H9 (cell line): ENCODE measurements at regions not wholly inside any gene's neighbourhood (a gene's known extent, or its start where the extent isn't known, plus 50 kb on each side); places are given as distances from the start of the nearest gene placed in this dataset.

Experiments used
- DNase-seq: peaks from one replicate; pipeline ENCODE4 v3.0.0-alpha.2; 2017
- H2AFZ ChIP-seq: one replicate; pipeline ENCODE4 v1.6.1; 2013; ENCODE audit warnings: mild to moderate bottlenecking, low read length, control low read depth, moderate library complexity
- H2AK5ac ChIP-seq: 2 replicates; pipeline ENCODE4 v1.6.1; 2013; ENCODE audit warnings: low read length, control low read depth, mixed read lengths; ENCODE audit not compliant: insufficient read length
- H2BK120ac ChIP-seq: one replicate; pipeline ENCODE4 v1.6.1; 2013; ENCODE audit warnings: low read depth, mild to moderate bottlenecking, low read length, control low read depth, inconsistent platforms; ENCODE audit not compliant: poor library complexity, severe bottlenecking
- H2BK12ac ChIP-seq: 2 replicates; pipeline ENCODE4 v1.6.1; 2013; ENCODE audit warnings: low read length, control low read depth, mixed read lengths, low read depth; ENCODE audit not compliant: insufficient read length
- H2BK15ac ChIP-seq: 2 replicates; pipeline ENCODE4 v1.6.1; 2013; ENCODE audit warnings: low read depth, low read length, control low read depth
- H2BK20ac ChIP-seq: one replicate; pipeline ENCODE4 v1.6.1; 2013; ENCODE audit warnings: low read depth, mild to moderate bottlenecking, low read length, control low read depth, inconsistent platforms; ENCODE audit not compliant: poor library complexity, severe bottlenecking
- H2BK5ac ChIP-seq: 2 replicates; pipeline ENCODE4 v1.6.1; 2013; ENCODE audit warnings: low read length, control low read depth, mixed read lengths; ENCODE audit not compliant: insufficient read length
- H3K14ac ChIP-seq: 2 replicates; pipeline ENCODE4 v1.6.1; 2013; ENCODE audit warnings: low read length, control low read depth; ENCODE audit not compliant: insufficient read depth
- H3K18ac ChIP-seq: 2 replicates; pipeline ENCODE4 v1.6.1; 2013; ENCODE audit warnings: low read depth, mild to moderate bottlenecking, mixed read lengths, low read length, control low read depth; ENCODE audit not compliant: insufficient read length
- H3K23ac ChIP-seq: 2 replicates; pipeline ENCODE4 v1.6.1; 2013; ENCODE audit warnings: low read length, control low read depth, mixed read lengths, low read depth; ENCODE audit not compliant: insufficient read length
- H3K23me2 ChIP-seq: 2 replicates; pipeline ENCODE4 v1.6.1; 2013; ENCODE audit warnings: low read depth, mild to moderate bottlenecking, mixed read lengths, low read length, control low read depth; ENCODE audit not compliant: insufficient read length, poor library complexity, severe bottlenecking
- H3K27ac ChIP-seq: 2 replicates; pipeline ENCODE4 v1.5.1; 2013; ENCODE audit warnings: low read length, control low read depth, mixed read lengths, low read depth; ENCODE audit not compliant: insufficient read length
- H3K27me3 ChIP-seq: 2 replicates; pipeline ENCODE4 v1.6.1; 2013; ENCODE audit warnings: low read length, control low read depth, inconsistent platforms; ENCODE audit not compliant: insufficient read depth
- H3K4ac ChIP-seq: 2 replicates; pipeline ENCODE4 v1.6.1; 2013; ENCODE audit warnings: low read depth, mild to moderate bottlenecking, control low read depth, inconsistent platforms, low read length, moderate library complexity
- H3K4me1 ChIP-seq: 2 replicates; pipeline ENCODE4 v1.6.1; 2013; ENCODE audit warnings: low read length, control low read depth, inconsistent platforms; ENCODE audit not compliant: insufficient read depth
- H3K4me2 ChIP-seq: 2 replicates; pipeline ENCODE4 v1.6.1; 2013; ENCODE audit warnings: low read length, control low read depth, mixed read lengths; ENCODE audit not compliant: insufficient read length, insufficient read depth
- H3K56ac ChIP-seq: 2 replicates; pipeline ENCODE4 v1.6.1; 2013; ENCODE audit warnings: low read depth, mild to moderate bottlenecking, mixed read lengths, low read length, control low read depth; ENCODE audit not compliant: insufficient read length
- H3K79me1 ChIP-seq: 2 replicates; pipeline ENCODE4 v1.6.1; 2013; ENCODE audit warnings: low read depth, mild to moderate bottlenecking, moderate library complexity, low read length, control low read depth, inconsistent platforms; ENCODE audit not compliant: insufficient read depth, poor library complexity, severe bottlenecking
- H3K79me2 ChIP-seq: 2 replicates; pipeline ENCODE4 v1.6.1; 2013; ENCODE audit warnings: low read length, control low read depth, inconsistent platforms; ENCODE audit not compliant: insufficient read depth
- H3K9ac ChIP-seq: 2 replicates; pipeline ENCODE4 v1.6.1; 2013; ENCODE audit warnings: low read length, control low read depth, mixed read lengths; ENCODE audit not compliant: insufficient read length; ENCODE audit errors: extremely low read depth
- H3K9me3 ChIP-seq: one replicate; pipeline ENCODE4 v1.6.1; 2013; ENCODE audit warnings: low read depth, low read length, inconsistent platforms; ENCODE audit not compliant: control insufficient read depth
- H3T11ph ChIP-seq: one replicate; pipeline ENCODE4 v1.6.1; 2013; ENCODE audit warnings: mild to moderate bottlenecking, low read length, control low read depth, inconsistent platforms
- H4K20me1 ChIP-seq: one replicate; pipeline ENCODE4 v1.6.1; 2013; ENCODE audit not compliant: control insufficient read depth, insufficient read length, insufficient read depth
- H4K5ac ChIP-seq: 2 replicates; pipeline ENCODE4 v1.6.1; 2013; ENCODE audit warnings: low read depth, mild to moderate bottlenecking, mixed read lengths, low read length, control low read depth; ENCODE audit not compliant: insufficient read length
- H4K8ac ChIP-seq: replicated peaks from 2 replicates; pipeline ENCODE4 v1.6.1; 2013; ENCODE audit warnings: low read length, control low read depth, mixed read lengths, low read depth; ENCODE audit not compliant: insufficient read length
- H4K91ac ChIP-seq: 2 replicates; pipeline ENCODE4 v1.6.1; 2013; ENCODE audit warnings: low read depth, mild to moderate bottlenecking, moderate library complexity, mixed read lengths, low read length, control low read depth; ENCODE audit not compliant: insufficient read length
- H3K27ac Mint-ChIP-seq, 3 experiments: 2 replicates in 2 of 3; 3 replicates in 1 of 3; pipeline ENCODE4 v1.8.0; 2020 to 2021; ENCODE audit warnings: mixed read lengths in 3 of 3, mild to moderate bottlenecking in 1 of 3, moderate library complexity in 1 of 3
- H3K27me3 Mint-ChIP-seq: 2 replicates; pipeline ENCODE4 v1.8.0; 2021; ENCODE audit warnings: low read depth, mild to moderate bottlenecking, moderate library complexity, mixed read lengths
- H3K36me3 Mint-ChIP-seq, 3 experiments: 2 replicates in 2 of 3; 3 replicates in 1 of 3; pipeline ENCODE4 v1.8.0; 2020 to 2021; ENCODE audit warnings: low read depth in 3 of 3, mixed read lengths in 3 of 3; ENCODE audit not compliant: insufficient read depth in 1 of 3
- H3K4me1 Mint-ChIP-seq, 2 experiments: 2 replicates each; pipeline ENCODE4 v1.8.0; 2020; ENCODE audit warnings: mixed read lengths in 2 of 2
- H3K4me3 Mint-ChIP-seq, 2 experiments: 2 replicates in 1 of 2; 3 replicates in 1 of 2; pipeline ENCODE4 v1.8.0; 2020 to 2021; ENCODE audit warnings: mild to moderate bottlenecking in 2 of 2, mixed read lengths in 2 of 2, moderate library complexity in 1 of 2
- H3K9me3 Mint-ChIP-seq, 2 experiments: 2 replicates in 1 of 2; 3 replicates in 1 of 2; pipeline ENCODE4 v1.8.0; 2020; ENCODE audit warnings: mild to moderate bottlenecking in 2 of 2, mixed read lengths in 2 of 2, moderate library complexity in 1 of 2
- CTCF ChIP-seq: fragments of 200-600 bp; sonication (generic); conservative IDR thresholded peaks from 3 replicates; pipeline ENCODE4 v1.8.0; 2021; ENCODE audit warnings: antibody characterized with exemption, mild to moderate bottlenecking
- WGBS: extraction: QIAGEN DNeasy Blood & Tissue Kit; methylation state at CpG from one replicate; pipeline ENCODE4 v1.1.7; 2013; ENCODE audit warnings: missing lambda C conversion rate, low lambda C conversion rate, mixed read lengths; ENCODE audit not compliant: insufficient read length; ENCODE audit errors: extremely low coverage; 5-methylcytosine and 5-hydroxymethylcytosine counted together

DNA sequence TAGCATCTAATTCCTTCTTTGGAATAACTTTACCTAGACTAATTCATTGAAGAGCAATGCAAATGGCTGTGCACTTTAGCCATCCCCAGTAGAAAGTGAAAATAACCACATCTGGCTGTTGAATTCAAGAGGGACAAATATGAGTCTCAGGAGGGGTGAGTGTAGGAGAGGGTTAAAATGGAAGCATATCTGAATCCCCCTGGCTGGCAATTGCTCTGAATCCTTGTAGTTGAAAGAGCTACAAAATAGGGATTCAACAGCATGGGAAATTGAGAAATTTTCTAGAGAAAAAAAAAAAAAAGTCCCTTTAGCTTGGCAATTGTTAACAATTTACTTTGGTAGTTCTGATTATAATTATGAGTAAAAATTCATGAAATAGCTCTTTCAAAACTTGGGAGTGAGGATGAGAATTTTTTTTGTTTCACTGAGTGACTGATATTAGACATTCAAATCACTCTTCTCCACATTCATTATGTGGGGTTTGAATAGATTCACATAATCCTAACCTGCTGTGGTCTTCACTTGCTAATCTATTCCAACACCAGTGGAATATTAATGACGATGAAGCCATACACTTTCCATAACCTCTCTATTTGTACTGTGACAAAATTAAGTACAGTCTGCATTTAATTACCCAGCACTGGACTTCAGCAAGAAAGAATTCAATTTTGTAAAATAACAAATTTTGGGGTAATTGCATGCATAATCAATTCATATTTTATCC, 569.0 kb upstream of the MCTP2 start:
- Histone ChIP-seq H2BK15ac (no peak overlapping the region), H2BK5ac (no peak overlapping the region), H2AK5ac (no peak overlapping the region), H3K56ac (no peak overlapping the region), H3K9ac (no peak overlapping the region), H3K4me2 (no peak overlapping the region), H3K14ac (no peak overlapping the region), H3K27ac (no peak overlapping the region), H4K91ac (no peak overlapping the region), H4K20me1 (no peaks in the 10 kb centered on the region), H3T11ph (no peak overlapping the region), H2BK20ac (no peak overlapping the region), H3K79me1 (no peaks in the 10 kb centered on the region), H2BK120ac (no peak overlapping the region), H3K9me3 (no peaks in the 10 kb centered on the region), H2AFZ (no peak overlapping the region), H3K18ac (no peak overlapping the region), H3K27me3 (no peaks in the 10 kb centered on the region), H4K5ac (no peak overlapping the region), H3K4ac (no peak overlapping the region), H3K23ac (no peak overlapping the region), H3K79me2 (no peaks in the 10 kb centered on the region), H3K23me2 (no peaks in the 10 kb centered on the region), H2BK12ac (no peak overlapping the region), H3K4me1 (peaks cover 6% of the 10 kb centered on the region; the same call in 1 of the 2 replicates), H4K8ac (no peak overlapping the region)
- Mint-ChIP-seq H3K27me3 (no peaks in the 10 kb centered on the region), H3K4me3 (no peak overlapping the region), H3K4me1 (peaks cover 29 to 32% of the 10 kb centered on the region in 2 experiments), H3K27ac (0 out of 7 replicates have a peak overlapping the region, but pooled peaks of 1 of the 3 experiments have one; percentile 5), H3K9me3 (no peaks in the 10 kb centered on the region; a peak in 1 of 5 replicates), H3K36me3 (no peaks in the 10 kb centered on the region)
- no CpG with 5 or more reads among the region's 1 CpG for WGBS
- TF ChIP-seq CTCF, result no peak
- DNase-seq, result no peak
